Activated CD8-positive, alpha-beta memory T cell treated with anti-CD3 and anti-CD28 coated beads for 48 hours (primary cell): ENCODE measurements at regions not wholly inside any gene's neighbourhood (a gene's known extent, or its start where the extent isn't known, plus 50 kb on each side); places are given as distances from the start of the nearest gene placed in this dataset.

ENCODE experiments used
- DNase-seq, 3 experiments: peaks; one replicate each; pipeline ENCODE4 v3.0.0-alpha.2; 2020; ENCODE audit warnings: low read depth in 2 of 3, low spot score in 2 of 3

DNA sequence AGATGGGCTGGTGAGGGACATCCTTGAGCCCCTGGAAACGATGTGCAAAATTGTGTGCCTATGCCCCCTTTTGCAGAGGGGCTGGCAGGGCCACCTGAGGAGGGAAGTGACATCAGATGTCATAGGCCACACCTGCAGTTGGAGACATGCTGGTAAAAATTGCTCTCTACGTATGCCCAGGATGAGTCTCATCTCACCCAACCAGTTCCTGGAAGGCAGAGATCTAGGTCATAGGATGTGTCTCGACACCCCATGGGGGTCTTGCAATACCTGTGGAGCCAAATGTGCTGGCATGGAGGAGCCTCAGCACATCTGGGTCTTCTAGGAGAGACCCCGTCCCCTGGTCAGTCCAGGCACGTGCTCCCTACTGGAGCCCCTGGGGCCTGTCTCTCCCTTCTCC, 96.5 kb upstream of the TLE3 start:
- DNase-seq, result no peak

DNA sequence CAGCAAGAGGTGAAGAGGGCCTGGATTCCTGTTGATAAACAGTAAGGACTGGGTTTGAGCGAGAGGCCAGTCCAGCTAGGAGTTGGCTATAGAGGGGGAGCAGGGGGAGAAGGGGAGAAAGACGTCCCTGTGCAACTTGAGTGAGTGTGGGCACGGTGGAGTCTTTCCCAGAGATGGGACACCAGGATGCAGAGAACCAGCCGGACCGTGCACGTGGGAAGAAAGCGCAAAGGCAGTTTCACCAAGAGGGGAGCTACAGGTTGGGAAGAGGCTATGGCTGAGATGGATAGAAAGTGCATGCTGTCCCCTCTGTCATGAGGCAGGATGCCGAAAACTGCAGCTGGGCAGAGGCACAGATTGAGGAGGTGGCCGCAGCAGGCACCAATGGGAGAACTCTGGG, 96.0 kb upstream of the TLE3 start:
- no peak for DNase-seq

GRCh38 chr15:70192490-70192889, 94.8 kb upstream of the TLE3 start:
- no peak for DNase-seq

DNA sequence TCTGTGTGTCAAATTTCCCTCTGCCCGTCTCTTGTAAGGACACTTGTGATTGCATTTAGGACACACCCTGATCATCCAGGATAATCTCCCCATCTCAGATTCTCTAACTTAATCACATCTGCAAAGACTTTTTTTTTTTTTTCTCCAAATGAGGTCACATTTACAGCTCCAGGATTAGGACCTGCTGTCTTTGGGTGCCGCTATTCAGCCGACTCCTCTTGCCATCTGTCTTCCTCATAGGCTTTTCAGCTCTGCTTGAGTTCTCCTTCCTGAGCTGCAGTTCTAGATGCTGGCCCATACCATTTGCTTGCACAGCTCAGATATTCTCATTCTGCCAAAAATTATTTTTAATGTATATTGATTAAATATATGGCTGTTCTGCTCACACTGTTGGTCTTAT, 94.3 kb upstream of the TLE3 start:
- DNase-seq, result no peak

GRCh38 chr15:70190965-70191364, 93.2 kb upstream of the TLE3 start:
- no peak for DNase-seq

GRCh38 chr15:70189826-70190695, 92.3 kb upstream of the TLE3 start:
- DNase-seq, result no peak

- DNase-seq, result no peak
Observed at GRCh38 chr15:70188286-70188685, 90.6 kb upstream of the TLE3 start.

GRCh38 chr15:70187331-70187730, 89.6 kb upstream of the TLE3 start:
- DNase-seq, result no peak

DNA sequence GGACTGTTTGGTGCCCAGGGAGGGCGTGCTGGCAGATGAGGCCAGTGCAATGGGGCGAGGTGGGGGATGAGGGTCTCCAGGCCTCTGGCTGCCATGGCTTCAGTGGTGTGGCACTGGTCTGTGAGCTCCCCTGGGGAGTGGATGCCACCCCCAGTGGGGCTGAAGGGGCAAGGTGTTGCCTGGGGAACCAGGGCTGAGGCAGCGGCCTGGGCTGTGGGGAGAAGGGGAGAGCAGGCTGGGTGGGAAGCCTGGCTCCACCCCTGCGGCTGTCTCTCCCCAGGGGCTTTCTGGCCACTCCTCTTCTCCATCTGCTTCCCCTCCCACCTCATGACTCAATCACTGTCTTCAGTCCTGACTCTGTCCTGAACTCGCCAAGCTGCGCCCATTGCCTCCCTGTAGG, 88.4 kb upstream of the TLE3 start:
- no peak for DNase-seq

GRCh38 chr15:70185251-70185711, 87.6 kb upstream of the TLE3 start:
- no peak for DNase-seq

- no peak for DNase-seq
Observed at GRCh38 chr15:70182858-70183695, 85.4 kb upstream of the TLE3 start.

DNA sequence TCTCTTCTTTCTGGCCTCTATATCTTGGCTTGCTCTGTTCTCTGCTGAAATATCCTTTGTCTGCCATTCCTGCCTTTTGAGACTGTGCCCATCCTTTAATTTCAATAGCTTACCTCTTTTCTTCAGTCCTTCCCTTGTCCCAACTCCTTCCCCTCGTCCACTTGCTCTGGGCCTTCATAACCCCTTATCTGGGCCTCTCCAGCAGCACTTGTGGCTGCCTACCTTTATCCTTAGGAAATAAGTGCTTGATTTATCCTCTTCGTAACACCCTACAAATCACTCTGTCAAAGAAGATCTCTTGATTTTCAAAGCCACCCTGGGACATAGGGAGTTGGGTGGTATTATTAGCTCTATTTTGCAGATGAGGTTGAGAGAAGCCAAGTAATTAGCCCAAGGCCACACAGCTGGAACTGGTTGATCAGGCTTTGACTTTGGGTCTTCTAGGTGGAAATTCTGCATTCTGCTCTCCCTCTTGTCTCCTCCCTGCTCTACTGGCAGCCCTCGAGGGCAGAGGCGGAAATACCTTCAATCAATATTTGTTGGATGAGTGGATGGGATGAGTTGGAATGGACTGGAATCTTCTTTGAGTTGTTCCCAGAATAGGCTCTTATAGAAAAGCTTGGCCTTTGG, 84.0 kb upstream of the TLE3 start:
- DNase-seq, result no peak

GRCh38 chr15:70180186-70180875, 82.6 kb upstream of the TLE3 start:
- no peak for DNase-seq

DNA sequence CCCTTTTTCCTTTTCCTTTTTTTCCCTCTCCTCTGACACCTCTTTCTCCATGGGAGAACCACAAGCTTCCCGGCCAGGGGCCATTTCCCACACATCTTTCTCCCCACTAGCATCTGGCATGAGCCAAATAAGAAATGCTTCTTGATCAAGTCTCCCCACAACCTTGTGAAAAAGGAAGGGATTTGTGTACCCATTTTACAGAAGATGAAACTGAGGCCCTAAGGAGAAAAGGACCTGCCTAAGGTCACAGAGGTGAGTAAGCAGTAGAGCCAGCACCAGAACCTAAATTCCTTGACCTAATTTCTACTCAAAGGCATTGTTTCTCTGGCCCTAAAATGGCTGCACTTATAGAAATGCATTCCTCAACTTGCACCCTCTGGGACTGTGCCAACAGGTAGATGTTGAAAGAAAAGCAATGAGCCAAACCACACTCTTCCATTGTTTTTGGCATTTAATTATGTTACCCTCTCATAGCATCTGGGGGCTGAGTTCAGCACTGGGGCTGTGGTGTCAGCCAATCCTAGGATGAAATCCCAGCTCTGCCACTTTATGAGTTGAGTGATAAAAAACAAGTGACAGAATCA, 81.7 kb upstream of the TLE3 start:
- DNase-seq, result no peak

GRCh38 chr15:70178335-70179084, 80.8 kb upstream of the TLE3 start:
- no peak for DNase-seq

- no peak for DNase-seq
Observed at GRCh38 chr15:70172566-70173225, 75.0 kb upstream of the TLE3 start.

DNA sequence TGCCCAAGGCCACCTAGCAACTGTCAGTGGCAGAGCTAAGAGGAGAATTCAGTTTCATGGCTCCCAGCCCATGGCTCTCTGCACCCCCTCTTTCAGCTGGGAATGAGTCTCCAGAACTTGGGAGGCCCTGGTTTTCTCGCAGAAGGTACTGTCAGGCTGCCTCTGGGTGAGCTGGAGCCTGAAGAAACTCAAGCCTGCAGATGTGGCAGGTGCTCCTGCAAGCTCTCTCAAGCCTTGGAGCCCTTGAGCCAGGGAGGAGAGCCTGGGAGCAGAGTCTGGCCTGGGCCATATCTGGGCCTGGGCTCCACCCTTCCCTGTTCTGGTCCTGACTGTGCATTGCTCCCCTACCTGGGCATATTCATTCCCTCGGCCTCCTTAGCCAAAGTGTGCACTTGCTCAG, 74.4 kb upstream of the TLE3 start:
- no peak for DNase-seq

DNA sequence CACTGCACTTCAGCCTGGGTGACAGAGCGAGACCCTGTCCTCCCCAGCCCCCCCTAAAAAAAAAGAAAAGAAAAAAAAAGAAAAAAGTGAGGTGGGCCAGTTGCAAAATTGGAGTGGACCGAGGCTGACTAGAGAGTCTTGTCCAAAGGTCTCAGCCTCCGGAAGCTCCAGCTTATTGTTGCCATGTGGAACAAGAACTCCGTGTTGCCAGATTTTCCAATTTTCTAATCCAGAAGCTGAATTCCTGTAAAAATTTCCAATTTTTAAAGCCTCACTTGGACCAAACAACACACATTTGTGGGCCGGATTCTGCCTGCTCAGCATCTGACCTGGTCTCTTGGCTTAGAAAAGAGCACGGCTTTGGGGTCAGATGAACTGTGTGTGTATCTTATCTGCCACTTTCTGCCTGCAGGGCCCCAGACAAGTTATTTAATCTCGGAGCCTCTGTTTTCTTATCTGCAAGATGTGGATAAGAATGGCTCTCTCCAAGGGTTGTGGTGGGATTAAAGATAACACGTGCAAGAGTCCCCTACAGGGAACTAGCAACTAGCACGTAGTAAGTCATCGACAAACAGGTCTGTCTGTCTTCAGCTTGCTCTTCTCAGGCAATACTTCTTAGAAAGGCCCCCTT, 73.7 kb upstream of the TLE3 start:
- no peak for DNase-seq

DNA sequence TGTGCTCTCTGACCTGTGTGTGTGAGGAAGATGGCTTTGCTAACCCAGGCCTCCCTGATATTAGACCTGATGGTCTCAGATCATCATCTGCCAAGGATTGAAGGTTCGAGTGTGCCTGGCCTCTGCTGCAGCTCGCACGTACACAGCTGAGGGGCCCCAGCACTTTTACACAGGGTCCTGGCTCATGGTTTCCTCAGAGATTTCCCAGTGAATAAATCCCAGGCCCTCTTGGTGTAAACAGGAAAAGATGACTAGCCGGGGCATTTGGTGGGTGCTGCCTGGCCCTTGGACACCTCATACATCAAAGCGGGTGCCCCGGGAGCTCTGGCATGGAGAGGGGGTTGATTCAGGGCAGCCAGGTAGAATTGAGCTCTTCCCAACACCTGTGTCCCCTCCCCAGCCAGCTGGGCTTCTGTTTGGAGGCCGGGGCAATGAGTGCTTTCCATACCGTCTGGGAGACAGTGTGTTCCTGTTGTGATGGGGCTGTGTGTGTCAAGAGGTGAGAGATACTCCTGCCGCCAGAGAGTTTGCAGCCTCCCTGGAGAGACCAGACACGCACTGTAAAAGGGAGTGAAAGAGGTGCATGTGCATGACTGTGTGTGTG, 72.5 kb upstream of the TLE3 start:
- no peak for DNase-seq
